OCI-LY1 (cell line): ENCODE measurements at regions not wholly inside any gene's neighbourhood (a gene's known extent, or its start where the extent isn't known, plus 50 kb on each side); places are given as distances from the start of the nearest gene placed in this dataset.

Source experiments
- EZH2 ChIP-seq: fragments of 200-600 bp; sonication (generic), shearing (Covaris generic); IDR thresholded peaks from 2 replicates; pipeline ENCODE4 v1.8.0; 2017; ENCODE audit warnings: borderline replicate concordance, mixed run types, mild to moderate bottlenecking, antibody characterized with exemption, low read length, moderate library complexity, mixed read lengths
- TF ChIP-seq, protein P1 (sequence below): fragments of 200-600 bp; sonication (generic), shearing (Covaris generic); IDR thresholded peaks from 2 replicates; pipeline ENCODE4 v1.5.1; 2017; ENCODE audit warnings: mild to moderate bottlenecking, antibody characterized with exemption, low read length, moderate library complexity, mixed read lengths

DNA sequence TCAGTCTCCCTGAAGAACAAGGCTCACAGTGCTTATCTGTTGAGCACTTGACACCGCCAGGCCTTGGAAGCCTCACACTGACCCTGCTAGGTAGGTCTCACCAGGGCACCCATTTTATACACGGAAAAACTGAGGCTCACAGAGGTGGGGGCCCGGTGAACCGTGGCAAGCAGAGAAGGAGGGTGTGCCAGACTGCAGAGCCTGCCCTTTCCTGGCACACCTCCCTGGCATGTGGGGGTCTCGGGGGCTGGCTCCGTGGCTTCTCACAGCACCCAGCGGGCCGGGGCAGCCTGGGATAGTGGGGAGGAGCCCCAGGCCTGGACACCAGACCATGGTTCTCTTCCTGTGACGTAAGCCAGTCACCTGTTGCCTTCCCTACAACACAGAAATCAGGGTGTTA is 53.7 kb upstream of the IER5L start:
- TF ChIP-seq, protein P1, sequence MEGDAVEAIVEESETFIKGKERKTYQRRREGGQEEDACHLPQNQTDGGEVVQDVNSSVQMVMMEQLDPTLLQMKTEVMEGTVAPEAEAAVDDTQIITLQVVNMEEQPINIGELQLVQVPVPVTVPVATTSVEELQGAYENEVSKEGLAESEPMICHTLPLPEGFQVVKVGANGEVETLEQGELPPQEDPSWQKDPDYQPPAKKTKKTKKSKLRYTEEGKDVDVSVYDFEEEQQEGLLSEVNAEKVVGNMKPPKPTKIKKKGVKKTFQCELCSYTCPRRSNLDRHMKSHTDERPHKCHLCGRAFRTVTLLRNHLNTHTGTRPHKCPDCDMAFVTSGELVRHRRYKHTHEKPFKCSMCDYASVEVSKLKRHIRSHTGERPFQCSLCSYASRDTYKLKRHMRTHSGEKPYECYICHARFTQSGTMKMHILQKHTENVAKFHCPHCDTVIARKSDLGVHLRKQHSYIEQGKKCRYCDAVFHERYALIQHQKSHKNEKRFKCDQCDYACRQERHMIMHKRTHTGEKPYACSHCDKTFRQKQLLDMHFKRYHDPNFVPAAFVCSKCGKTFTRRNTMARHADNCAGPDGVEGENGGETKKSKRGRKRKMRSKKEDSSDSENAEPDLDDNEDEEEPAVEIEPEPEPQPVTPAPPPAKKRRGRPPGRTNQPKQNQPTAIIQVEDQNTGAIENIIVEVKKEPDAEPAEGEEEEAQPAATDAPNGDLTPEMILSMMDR = no peak
- no peak for TF ChIP-seq EZH2
